Right lobe of liver (tissue), 6 donors: ENCODE measurements at regions not wholly inside any gene's neighbourhood (a gene's known extent, or its start where the extent isn't known, plus 50 kb on each side); places are given as distances from the start of the nearest gene placed in this dataset.

ENCODE experiments used
- ATAC-seq, 4 donors: fragments of 200-7000 bp; cut with Tn5 transposase; one replicate each; pipeline ENCODE4 v1.9.1; 2020; ENCODE audit warnings: mild to moderate bottlenecking in 4 of 4, moderate library complexity in 4 of 4
- DNase-seq, 3 donors: peaks; one replicate each; pipeline ENCODE4 v3.0.0-alpha.2; 2020
- H3K27ac ChIP-seq, 3 donors: fragments of 200-600 bp; one replicate each; pipeline ENCODE4 v1.8.0; 2022
- H3K27me3 ChIP-seq, 2 donors: fragments of 200-600 bp; one replicate each; pipeline ENCODE4 v1.8.0; 2022
- H3K36me3 ChIP-seq, 4 donors: fragments of 200-600 bp; sonication (generic) in 1 of 4; one replicate each; pipeline versions ENCODE4 v1.5.1 to v1.8.0; 2017 to 2022; ENCODE audit warnings: control low read depth in 1 of 4
- H3K4me1 ChIP-seq, 4 donors: fragments of 200-600 bp; sonication (generic) in 1 of 4; one replicate each; pipeline versions ENCODE4 v1.5.1 to v1.8.0; 2017 to 2022; ENCODE audit warnings: control low read depth in 1 of 4
- H3K4me3 ChIP-seq, 3 donors: fragments of 200-600 bp; one replicate each; pipeline ENCODE4 v1.8.0; 2022
- H3K9me3 ChIP-seq, 4 donors: fragments of 200-600 bp; sonication (generic) in 1 of 4; one replicate each; pipeline versions ENCODE4 v1.5.1 to v1.8.0; 2017 to 2022; ENCODE audit warnings: control low read depth in 1 of 4
- CTCF ChIP-seq, 4 donors: fragments of 200-600 bp in 3 of 4; fragments of 450-650 bp in 1 of 4; IDR thresholded peaks; one replicate each; pipeline versions ENCODE4 v1.5.1 to v1.8.0; 2016 to 2022; ENCODE audit warnings: antibody characterized with exemption in 4 of 4, mild to moderate bottlenecking in 2 of 4
- POLR2A ChIP-seq: fragments of 450-650 bp; IDR thresholded peaks from one replicate; pipeline ENCODE4 v1.6.1; 2017; ENCODE audit warnings: antibody characterized with exemption, mild to moderate bottlenecking
- WGBS: methylation state at CpG from one replicate; pipeline ENCODE4 v1.1.6; 2018; ENCODE audit warnings: low coverage, low lambda C conversion rate; ENCODE audit not compliant: insufficient coverage; ENCODE audit errors: missing lambda C conversion rate; 5-methylcytosine and 5-hydroxymethylcytosine counted together
- intact Hi-C, 2 donors: fragments of 100-400 bp; cut with DNase I; formaldehyde crosslinking; loops; one replicate each; pipeline versions ENCODE4 v1.11.2 to v1.14.1; 2022
- donor health status: DM: no; HTN: yes; CAD: no.
- donor health status: DM: no; HTN: no; CAD: no.
- donor health status: DM: no; HTN: no; CAD: no.
- donor health status: DM: no; HTN: yes; CAD: no.
- donor health status: DM: no; HTN: yes; CAD: no.

- Histone ChIP-seq H3K27me3 (no peaks in the 10 kb centered on the region), H3K36me3 (no peaks in the 10 kb centered on the region), H3K4me3 (no peak overlapping the region), H3K9me3 (no peaks in the 10 kb centered on the region), H3K27ac (no peak overlapping the region), H3K4me1 (peaks cover 0 to 15% (median 6%) of the 10 kb centered on the region in 4 donors)
- intact Hi-C loops: no loop called here
- DNase-seq (no peak), ATAC-seq (no peak)
- no peak for TF ChIP-seq CTCF (IDR thresholded peaks at IDR 0.05)
- TF ChIP-seq POLR2A: no peak
- WGBS: 87% methylated on average over 3 of the region's 7 CpGs
Observed at GRCh38 chr2:16111838-16112210, 171.5 kb downstream of the MYCN start.

GRCh38 chr2:16109821-16110310, 169.5 kb downstream of the MYCN start:
- WGBS: 73% methylated on average over 5 of the region's 6 CpGs
- H3K9me3 ChIP-seq: no peaks in the 10 kb centered on the region
- ATAC-seq (no peak), DNase-seq (no peak)
- H3K36me3 ChIP-seq: no peaks in the 10 kb centered on the region
- H3K4me1 ChIP-seq: peaks cover 0 to 7% (median 2%) of the 10 kb centered on the region in 4 donors
- no peak overlapping the region for H3K4me3 ChIP-seq
- intact Hi-C loops: no loop called here
- no peak for TF ChIP-seq CTCF (IDR thresholded peaks at IDR 0.05)
- TF ChIP-seq POLR2A: no peak
- no peaks in the 10 kb centered on the region for H3K27me3 ChIP-seq
- H3K27ac ChIP-seq: no peak overlapping the region

- H3K4me3 ChIP-seq: no peak overlapping the region
- TF ChIP-seq CTCF (IDR thresholded peaks at IDR 0.05): no peak
- no peak for TF ChIP-seq POLR2A
- DNase-seq (no peak), ATAC-seq (no peak)
- no peaks in the 10 kb centered on the region for H3K27me3 ChIP-seq
- no CpG with 5 or more reads among the region's 2 CpGs for WGBS
- no peaks in the 10 kb centered on the region for H3K36me3 ChIP-seq
- H3K9me3 ChIP-seq: no peaks in the 10 kb centered on the region
- peaks cover 0 to 7% (median 0%) of the 10 kb centered on the region in 4 donors for H3K4me1 ChIP-seq
- intact Hi-C loops: no loop called here
- no peak overlapping the region for H3K27ac ChIP-seq
Observed at GRCh38 chr2:16109368-16109820, 169.0 kb downstream of the MYCN start.

- TF ChIP-seq POLR2A: no peak
- no peak for TF ChIP-seq CTCF (IDR thresholded peaks at IDR 0.05)
- Histone ChIP-seq H3K36me3 (no peaks in the 10 kb centered on the region), H3K27ac (no peak overlapping the region), H3K27me3 (no peaks in the 10 kb centered on the region), H3K9me3 (no peaks in the 10 kb centered on the region), H3K4me3 (no peak overlapping the region), H3K4me1 (peaks cover 0 to 15% (median 3%) of the 10 kb centered on the region in 4 donors)
- DNase-seq (no peak), ATAC-seq (no peak)
- WGBS: 90% methylated on average over 6 of the region's 6 CpGs
- intact Hi-C loops: no loop called here
Observed at GRCh38 chr2:16107246-16107645, 166.9 kb downstream of the MYCN start.

- ATAC-seq: no peak
- no peak for DNase-seq
- H3K9me3 ChIP-seq: no peaks in the 10 kb centered on the region
- 87% methylated on average over 6 of the region's 6 CpGs for WGBS
- H3K27ac ChIP-seq: no peak overlapping the region
- no peaks in the 10 kb centered on the region for H3K36me3 ChIP-seq
- TF ChIP-seq POLR2A (no peak), CTCF (IDR thresholded peaks at IDR 0.05) (no peak)
- H3K4me1 ChIP-seq: peaks cover 0 to 15% (median 3%) of the 10 kb centered on the region in 4 donors
- no peaks in the 10 kb centered on the region for H3K27me3 ChIP-seq
- H3K4me3 ChIP-seq: no peak overlapping the region
- intact Hi-C loops: no loop called here
Observed at GRCh38 chr2:16106619-16107018, 166.3 kb downstream of the MYCN start.
